Neural cell (in vitro differentiated cells): ENCODE measurements at regions not wholly inside any gene's neighbourhood (a gene's known extent, or its start where the extent isn't known, plus 50 kb on each side); places are given as distances from the start of the nearest gene placed in this dataset.

Experiments used
- EZH2 ChIP-seq: fragments of 200-600, 300-800 bp; shearing (Covaris generic), sonication (generic); IDR thresholded peaks from 2 replicates; pipeline ENCODE4 v1.6.1; 2014; ENCODE audit warnings: antibody characterized with exemption, low read length, borderline replicate concordance, mild to moderate bottlenecking; ENCODE audit not compliant: insufficient read depth, poor library complexity, severe bottlenecking
- MXI1 ChIP-seq: fragments of 450-650 bp; conservative IDR thresholded peaks from 2 replicates; pipeline ENCODE4 v1.6.1; 2014; ENCODE audit warnings: antibody characterized with exemption, mild to moderate bottlenecking; ENCODE audit not compliant: poor library complexity, severe bottlenecking
- POLR2AphosphoS5 ChIP-seq: IDR thresholded peaks from 2 replicates; pipeline ENCODE4 v1.6.1; 2012
- SMC3 ChIP-seq: fragments of 450-650 bp; conservative IDR thresholded peaks from 2 replicates; pipeline ENCODE4 v1.6.1; 2014; ENCODE audit warnings: antibody characterized with exemption, mild to moderate bottlenecking, moderate library complexity; ENCODE audit not compliant: poor library complexity
- TAF1 ChIP-seq: IDR thresholded peaks from 2 replicates; pipeline ENCODE4 v1.6.1; 2012; ENCODE audit warnings: low read depth
- TF ChIP-seq, protein P1 (sequence below): fragments of 450-650 bp; IDR thresholded peaks from 2 replicates; pipeline ENCODE4 v1.5.1; 2014; ENCODE audit warnings: antibody characterized with exemption, mild to moderate bottlenecking, moderate library complexity; ENCODE audit not compliant: poor library complexity, severe bottlenecking
- TF ChIP-seq, protein P2 (sequence below): IDR thresholded peaks from 2 replicates; pipeline ENCODE4 v1.6.1; 2012; ENCODE audit warnings: borderline replicate concordance

DNA sequence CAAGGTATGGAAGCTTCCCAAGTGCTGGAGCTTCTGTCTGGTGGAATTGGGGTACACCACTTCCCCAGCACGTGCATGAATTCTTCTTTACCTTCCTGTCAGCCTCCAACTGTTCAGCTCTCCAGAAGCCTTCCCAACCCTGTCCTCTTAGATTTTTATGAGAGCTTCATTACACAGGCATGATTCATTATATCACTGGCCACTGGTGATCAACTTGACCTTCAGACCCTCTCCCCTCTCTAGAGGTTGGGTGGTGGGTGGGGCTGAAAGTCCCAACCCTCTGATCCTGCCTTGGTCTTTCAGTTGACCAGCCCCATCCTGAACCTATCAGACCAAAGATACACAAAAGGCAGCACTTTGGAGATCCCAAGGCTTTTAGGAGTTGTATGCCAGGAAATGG is 795.7 kb upstream of the SOX9 start:
- no peak for TF ChIP-seq POLR2AphosphoS5
- TF ChIP-seq, protein P1, sequence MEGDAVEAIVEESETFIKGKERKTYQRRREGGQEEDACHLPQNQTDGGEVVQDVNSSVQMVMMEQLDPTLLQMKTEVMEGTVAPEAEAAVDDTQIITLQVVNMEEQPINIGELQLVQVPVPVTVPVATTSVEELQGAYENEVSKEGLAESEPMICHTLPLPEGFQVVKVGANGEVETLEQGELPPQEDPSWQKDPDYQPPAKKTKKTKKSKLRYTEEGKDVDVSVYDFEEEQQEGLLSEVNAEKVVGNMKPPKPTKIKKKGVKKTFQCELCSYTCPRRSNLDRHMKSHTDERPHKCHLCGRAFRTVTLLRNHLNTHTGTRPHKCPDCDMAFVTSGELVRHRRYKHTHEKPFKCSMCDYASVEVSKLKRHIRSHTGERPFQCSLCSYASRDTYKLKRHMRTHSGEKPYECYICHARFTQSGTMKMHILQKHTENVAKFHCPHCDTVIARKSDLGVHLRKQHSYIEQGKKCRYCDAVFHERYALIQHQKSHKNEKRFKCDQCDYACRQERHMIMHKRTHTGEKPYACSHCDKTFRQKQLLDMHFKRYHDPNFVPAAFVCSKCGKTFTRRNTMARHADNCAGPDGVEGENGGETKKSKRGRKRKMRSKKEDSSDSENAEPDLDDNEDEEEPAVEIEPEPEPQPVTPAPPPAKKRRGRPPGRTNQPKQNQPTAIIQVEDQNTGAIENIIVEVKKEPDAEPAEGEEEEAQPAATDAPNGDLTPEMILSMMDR, result no peak
- TF ChIP-seq TAF1, result no peak
- TF ChIP-seq, protein P2, sequence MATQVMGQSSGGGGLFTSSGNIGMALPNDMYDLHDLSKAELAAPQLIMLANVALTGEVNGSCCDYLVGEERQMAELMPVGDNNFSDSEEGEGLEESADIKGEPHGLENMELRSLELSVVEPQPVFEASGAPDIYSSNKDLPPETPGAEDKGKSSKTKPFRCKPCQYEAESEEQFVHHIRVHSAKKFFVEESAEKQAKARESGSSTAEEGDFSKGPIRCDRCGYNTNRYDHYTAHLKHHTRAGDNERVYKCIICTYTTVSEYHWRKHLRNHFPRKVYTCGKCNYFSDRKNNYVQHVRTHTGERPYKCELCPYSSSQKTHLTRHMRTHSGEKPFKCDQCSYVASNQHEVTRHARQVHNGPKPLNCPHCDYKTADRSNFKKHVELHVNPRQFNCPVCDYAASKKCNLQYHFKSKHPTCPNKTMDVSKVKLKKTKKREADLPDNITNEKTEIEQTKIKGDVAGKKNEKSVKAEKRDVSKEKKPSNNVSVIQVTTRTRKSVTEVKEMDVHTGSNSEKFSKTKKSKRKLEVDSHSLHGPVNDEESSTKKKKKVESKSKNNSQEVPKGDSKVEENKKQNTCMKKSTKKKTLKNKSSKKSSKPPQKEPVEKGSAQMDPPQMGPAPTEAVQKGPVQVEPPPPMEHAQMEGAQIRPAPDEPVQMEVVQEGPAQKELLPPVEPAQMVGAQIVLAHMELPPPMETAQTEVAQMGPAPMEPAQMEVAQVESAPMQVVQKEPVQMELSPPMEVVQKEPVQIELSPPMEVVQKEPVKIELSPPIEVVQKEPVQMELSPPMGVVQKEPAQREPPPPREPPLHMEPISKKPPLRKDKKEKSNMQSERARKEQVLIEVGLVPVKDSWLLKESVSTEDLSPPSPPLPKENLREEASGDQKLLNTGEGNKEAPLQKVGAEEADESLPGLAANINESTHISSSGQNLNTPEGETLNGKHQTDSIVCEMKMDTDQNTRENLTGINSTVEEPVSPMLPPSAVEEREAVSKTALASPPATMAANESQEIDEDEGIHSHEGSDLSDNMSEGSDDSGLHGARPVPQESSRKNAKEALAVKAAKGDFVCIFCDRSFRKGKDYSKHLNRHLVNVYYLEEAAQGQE, result no peak
- no peak for TF ChIP-seq EZH2
- no peak for TF ChIP-seq MXI1
- no peak for TF ChIP-seq SMC3
